ENCODE measurements at regions not wholly inside any gene's neighbourhood (a gene's known extent, or its start where the extent isn't known, plus 50 kb on each side); places are given as distances from the start of the nearest gene placed in this dataset.

- H4K5ac ChIP-seq (ENCODE audit: low read depth, low read length) = no peak overlapping the region
- in situ Hi-C loops (cut with MboI; ENCODE audit: low sequenced_read_pairs) = loop anchor here (25.0 kb wide), 1 partner anchor 941 kb away; no protein-coding TSS in a partner anchor
- H3K4me3 ChIP-seq (ENCODE audit: insufficient read depth, low read depth, low read length) = no peak overlapping the region
- H4K8ac ChIP-seq (ENCODE audit: low read depth in 2 of 2, low read length in 2 of 2) = no peak overlapping the region
- no peak overlapping the region for H3K18ac ChIP-seq (ENCODE audit: low read depth, low read length)
- no peak for TF ChIP-seq RAD21 (IDR thresholded peaks at IDR 0.05; ENCODE audit: low read length)
- no peak for TF ChIP-seq MXI1 (IDR thresholded peaks at IDR 0.05; ENCODE audit: borderline replicate concordance, low read depth, low read length)
- TF ChIP-seq SMC3 (IDR thresholded peaks at IDR 0.05; ENCODE audit: low read depth, low read length) = no peak
- no peak for TF ChIP-seq CTCF (conservative IDR thresholded peaks at IDR 0.05; ENCODE audit: low read depth, low read length)
- no peak for TF ChIP-seq RCOR1 (IDR thresholded peaks at IDR 0.05; ENCODE audit: insufficient replicate concordance, low read length)
- no peak for TF ChIP-seq FOS (IDR thresholded peaks at IDR 0.05; ENCODE audit: low read depth, low read length)
- peak; percentile 36; the same call in 1 of the 2 replicates for TF ChIP-seq MAFK (IDR thresholded peaks at IDR 0.05; ENCODE audit: low read depth, low read length)
- no peak overlapping the region for H3K9ac ChIP-seq (ENCODE audit: low read depth, low read length)
- WGBS, 2 experiments (ENCODE audit: extremely low coverage in 2 of 2, insufficient read length in 1 of 2) = no CpG with 5 or more reads among the region's 2 CpGs
- H2BK5ac ChIP-seq (ENCODE audit: low read depth, low read length, poor library complexity, severe bottlenecking) = no peak overlapping the region
- DNase-seq (no peak), ATAC-seq (ENCODE audit: low read depth) (no peak)
- H3K14ac ChIP-seq (replicated peaks; ENCODE audit: low read depth, low read length) = no peak overlapping the region
- no peak overlapping the region for H3K23ac ChIP-seq (ENCODE audit: low read depth, low read length)
- H2BK15ac ChIP-seq (ENCODE audit: low read depth, low read length) = no peak overlapping the region
- H3K4ac ChIP-seq (ENCODE audit: low read depth, low read length) = no peak overlapping the region
- ChIA-PET POLR2A (ENCODE audit: unreplicated experiment) (no interaction called here), CTCF (no interaction called here)
- no peak overlapping the region for H2AFZ ChIP-seq (replicated peaks; ENCODE audit: low read length, poor library complexity)
- BruUV-seq (replicated peaks) = no TSS peak
- H2AK5ac ChIP-seq (ENCODE audit: low read depth, low read length) = no peak overlapping the region
- no peak overlapping the region for H2BK120ac ChIP-seq (ENCODE audit: low read depth, low read length)
- no peak overlapping the region for H4K91ac ChIP-seq (ENCODE audit: insufficient read depth, low read depth, low read length)
- H4K20me1 ChIP-seq (ENCODE audit: insufficient read depth, low read length) = no peaks in the 10 kb centered on the region
- no peaks in the 10 kb centered on the region for H3K9me1 ChIP-seq (ENCODE audit: insufficient read depth, low read length)
- no peak overlapping the region for H2BK20ac ChIP-seq (ENCODE audit: low read depth, low read length)
- no peaks in the 10 kb centered on the region for H3K9me3 ChIP-seq (ENCODE audit: control insufficient read depth, insufficient read depth, low read length)
- H3K4me1 ChIP-seq (ENCODE audit: control insufficient read depth, insufficient read depth, low read length) = no peaks in the 10 kb centered on the region
- H3K27me3 ChIP-seq (ENCODE audit: control insufficient read depth, insufficient read depth, low read length) = no peaks in the 10 kb centered on the region; the same call in 1 of the 2 replicates
- H2AK9ac ChIP-seq (replicated peaks; ENCODE audit: low read depth, low read length, poor library complexity) = no peak overlapping the region
- H3K56ac ChIP-seq (ENCODE audit: extremely low read depth, insufficient read depth, low read length) = no peak overlapping the region
- dilution Hi-C loops (cut with HindIII; ENCODE audit: low sequenced_read_pairs, unreplicated experiment) = no loop called here
- no peak overlapping the region for H3K27ac ChIP-seq (ENCODE audit: insufficient read depth, low read length)
- H3K4me2 ChIP-seq (ENCODE audit: low read depth, low read length) = no peak overlapping the region
- H3K36me3 ChIP-seq (ENCODE audit: control insufficient read depth, insufficient read depth, low read length) = no peaks in the 10 kb centered on the region
- intact Hi-C loops (cut with micrococcal nuclease) = no loop called here
- H3K79me1 ChIP-seq (ENCODE audit: low read depth in 1 of 2, low read length in 2 of 2) = no peaks in the 10 kb centered on the region
Measured at GRCh38 chr2:137896467-137896866, 67.8 kb upstream of the HNMT start.

Data from IMR-90 (cell line).